ENCODE measurements at regions not wholly inside any gene's neighbourhood (a gene's known extent, or its start where the extent isn't known, plus 50 kb on each side); places are given as distances from the start of the nearest gene placed in this dataset.

GRCh38 chr7:145928937-145929336 is 187.7 kb upstream of the CNTNAP2 start (continued):
- TF ChIP-seq TEAD4 (IDR thresholded peaks at IDR 0.05; ENCODE audit: low read depth, low read length) (no peak), CBX5 (IDR thresholded peaks at IDR 0.05; ENCODE audit: low read depth, low read length) (no peak), KDM5A (IDR thresholded peaks at IDR 0.05; ENCODE audit: low read length) (no peak), TAF7 (optimal IDR thresholded peaks at IDR 0.05; ENCODE audit: borderline replicate concordance, low read depth, low read length) (no peak), POU5F1 (IDR thresholded peaks at IDR 0.05; ENCODE audit: low read depth, low read length) (no peak)
